Activated CD8-positive, alpha-beta memory T cell treated with anti-CD3 and anti-CD28 coated beads, Interleukin-2, amount 10 ng/mL, durations not matched to agents 7 days and 5 days (primary cell): ENCODE measurements at regions not wholly inside any gene's neighbourhood (a gene's known extent, or its start where the extent isn't known, plus 50 kb on each side); places are given as distances from the start of the nearest gene placed in this dataset.
"Not testable (repeated sequence)": the region's sequence is repeated elsewhere in the genome, so short reads cannot be mapped to it uniquely, and the experiment has no call there.

ENCODE experiments used
- ATAC-seq: fragments of 150-1000 bp; cut with Tn5 transposase; one replicate; pipeline ENCODE4 v1.10.0; 2021; ENCODE audit warnings: moderate library complexity
- CTCF ChIA-PET: fragments of 350-600 bp; sonication (Branson Sonifier 250); formaldehyde crosslinking; loops from one replicate; lab custom pipeline; 2021; ENCODE audit warnings: antibody characterized with exemption; lab: Charles Lee
- DNase-seq: peaks from one replicate; pipeline ENCODE4 v3.0.0-alpha.2; 2020
- H3K27ac Mint-ChIP-seq: one replicate; pipeline ENCODE4 v1.8.0; 2021; ENCODE audit warnings: mild to moderate bottlenecking, mixed read lengths
- H3K27me3 Mint-ChIP-seq: one replicate; pipeline ENCODE4 v1.8.0; 2021; ENCODE audit warnings: mixed read lengths
- H3K36me3 Mint-ChIP-seq: one replicate; pipeline ENCODE4 v1.8.0; 2021; ENCODE audit warnings: mild to moderate bottlenecking, mixed read lengths
- H3K4me1 Mint-ChIP-seq: one replicate; pipeline ENCODE4 v1.8.0; 2021; ENCODE audit warnings: mixed read lengths
- H3K4me3 Mint-ChIP-seq: one replicate; pipeline ENCODE4 v1.8.0; 2021; ENCODE audit warnings: mild to moderate bottlenecking, moderate library complexity, mixed read lengths
- H3K9me3 Mint-ChIP-seq: one replicate; pipeline ENCODE4 v1.8.0; 2022; ENCODE audit warnings: low read depth, mixed read lengths

- Mint-ChIP-seq H3K27ac (no peak overlapping the region), H3K4me1 (no peaks in the 10 kb centered on the region), H3K27me3 (peaks cover 5% of the 10 kb centered on the region), H3K36me3 (no peaks in the 10 kb centered on the region), H3K4me3 (no peak overlapping the region), H3K9me3 (no peaks in the 10 kb centered on the region)
- ATAC-seq: no peak
- no peak for DNase-seq
- CTCF ChIA-PET: no interaction called here
Observed at GRCh38 chr6:82611751-82612150, 248.1 kb downstream of the TPBG start.

- Mint-ChIP-seq H3K9me3 (no peaks in the 10 kb centered on the region), H3K4me1 (no peaks in the 10 kb centered on the region), H3K27me3 (peaks cover 5% of the 10 kb centered on the region), H3K27ac (no peak overlapping the region), H3K4me3 (no peak overlapping the region), H3K36me3 (no peaks in the 10 kb centered on the region)
- DNase-seq: no peak
- CTCF ChIA-PET: no interaction called here
- no peak for ATAC-seq
Observed at GRCh38 chr6:82612475-82613039, 248.9 kb downstream of the TPBG start.

GRCh38 chr6:82614518-82614917 is 250.9 kb downstream of the TPBG start:
- H3K9me3 Mint-ChIP-seq: no peaks in the 10 kb centered on the region
- H3K4me3 Mint-ChIP-seq: no peak overlapping the region
- H3K36me3 Mint-ChIP-seq: no peaks in the 10 kb centered on the region
- H3K27ac Mint-ChIP-seq: no peak overlapping the region
- no peak for ATAC-seq
- no peak for DNase-seq
- peaks cover 3% of the 10 kb centered on the region for H3K27me3 Mint-ChIP-seq
- CTCF ChIA-PET: no interaction called here
- H3K4me1 Mint-ChIP-seq: no peaks in the 10 kb centered on the region

GRCh38 chr6:82616386-82617028 is 252.9 kb downstream of the TPBG start:
- ATAC-seq: no peak
- CTCF ChIA-PET: no interaction called here
- no peak overlapping the region for H3K27ac Mint-ChIP-seq
- H3K4me3 Mint-ChIP-seq: no peak overlapping the region
- H3K27me3 Mint-ChIP-seq: peaks cover 3% of the 10 kb centered on the region
- H3K9me3 Mint-ChIP-seq: peaks cover 2% of the 10 kb centered on the region
- H3K36me3 Mint-ChIP-seq: no peaks in the 10 kb centered on the region
- DNase-seq: no peak
- H3K4me1 Mint-ChIP-seq: no peaks in the 10 kb centered on the region

- no peaks in the 10 kb centered on the region for H3K36me3 Mint-ChIP-seq
- DNase-seq (no peak), ATAC-seq (no peak)
- no peak overlapping the region for H3K27ac Mint-ChIP-seq
- H3K4me3 Mint-ChIP-seq: no peak overlapping the region
- peaks cover 2% of the 10 kb centered on the region for H3K9me3 Mint-ChIP-seq
- CTCF ChIA-PET: no interaction called here
- peaks cover 3% of the 10 kb centered on the region for H3K27me3 Mint-ChIP-seq
- no peaks in the 10 kb centered on the region for H3K4me1 Mint-ChIP-seq
Observed at GRCh38 chr6:82617648-82618047, 254.0 kb downstream of the TPBG start.

- Mint-ChIP-seq H3K9me3 (peaks cover 2% of the 10 kb centered on the region), H3K27me3 (peaks cover under 1% of the 10 kb centered on the region), H3K4me1 (no peaks in the 10 kb centered on the region), H3K36me3 (no peaks in the 10 kb centered on the region), H3K4me3 (no peak overlapping the region), H3K27ac (no peak overlapping the region)
- ATAC-seq (no peak), DNase-seq (no peak)
- CTCF ChIA-PET: no interaction called here
Observed at GRCh38 chr6:82619573-82619972, 256.0 kb downstream of the TPBG start.

GRCh38 chr6:82622461-82622860 is 258.8 kb downstream of the TPBG start:
- CTCF ChIA-PET: no interaction called here
- H3K27ac Mint-ChIP-seq: no peak overlapping the region
- H3K27me3 Mint-ChIP-seq: no peaks in the 10 kb centered on the region
- no peaks in the 10 kb centered on the region for H3K4me1 Mint-ChIP-seq
- H3K9me3 Mint-ChIP-seq: peaks cover 2% of the 10 kb centered on the region
- ATAC-seq: no peak
- no peak overlapping the region for H3K4me3 Mint-ChIP-seq
- DNase-seq: no peak
- H3K36me3 Mint-ChIP-seq: no peaks in the 10 kb centered on the region

GRCh38 chr6:82624251-82624650 is 260.6 kb downstream of the TPBG start:
- no peaks in the 10 kb centered on the region for H3K36me3 Mint-ChIP-seq
- CTCF ChIA-PET: no interaction called here
- no peak overlapping the region for H3K4me3 Mint-ChIP-seq
- H3K27me3 Mint-ChIP-seq: no peaks in the 10 kb centered on the region
- no peaks in the 10 kb centered on the region for H3K4me1 Mint-ChIP-seq
- no peak for DNase-seq
- ATAC-seq: no peak
- H3K9me3 Mint-ChIP-seq: peaks cover 2% of the 10 kb centered on the region
- no peak overlapping the region for H3K27ac Mint-ChIP-seq

GRCh38 chr6:82626946-82627345 is 263.3 kb downstream of the TPBG start:
- H3K36me3 Mint-ChIP-seq, H3K4me1 Mint-ChIP-seq, ATAC-seq, H3K9me3 Mint-ChIP-seq, DNase-seq, H3K27me3 Mint-ChIP-seq, CTCF ChIA-PET, H3K4me3 Mint-ChIP-seq, H3K27ac Mint-ChIP-seq: not testable (repeated sequence)

- Mint-ChIP-seq H3K4me1 (no peaks in the 10 kb centered on the region), H3K27ac (no peak overlapping the region), H3K27me3 (no peaks in the 10 kb centered on the region), H3K36me3 (no peaks in the 10 kb centered on the region), H3K9me3 (no peaks in the 10 kb centered on the region), H3K4me3 (no peak overlapping the region)
- DNase-seq (no peak), ATAC-seq (no peak)
- CTCF ChIA-PET: no interaction called here
Observed at GRCh38 chr6:82629921-82630320, 266.3 kb downstream of the TPBG start.

- no peak overlapping the region for H3K4me3 Mint-ChIP-seq
- no peak for ATAC-seq
Observed at GRCh38 chr6:82641677-82642076, 278.1 kb downstream of the TPBG start.

GRCh38 chr6:82645536-82646230 is 282.1 kb downstream of the TPBG start:
- DNase-seq (no peak), ATAC-seq (no peak)
- Mint-ChIP-seq H3K4me3 (no peak overlapping the region), H3K4me1 (no peaks in the 10 kb centered on the region), H3K36me3 (no peaks in the 10 kb centered on the region), H3K27ac (no peak overlapping the region), H3K9me3 (no peaks in the 10 kb centered on the region), H3K27me3 (no peaks in the 10 kb centered on the region)
- CTCF ChIA-PET: no interaction called here

More at GRCh38 chr6:82641677-82642076, 278.1 kb downstream of the TPBG start:
- H3K36me3 Mint-ChIP-seq: no peaks in the 10 kb centered on the region
- H3K27me3 Mint-ChIP-seq: no peaks in the 10 kb centered on the region
- CTCF ChIA-PET: no interaction called here
- H3K4me1 Mint-ChIP-seq: no peaks in the 10 kb centered on the region
- no peaks in the 10 kb centered on the region for H3K9me3 Mint-ChIP-seq
- no peak for DNase-seq
- H3K27ac Mint-ChIP-seq: no peak overlapping the region

- H3K9me3 Mint-ChIP-seq: no peaks in the 10 kb centered on the region
- no peak for ATAC-seq
- H3K27me3 Mint-ChIP-seq: no peaks in the 10 kb centered on the region
- H3K4me3 Mint-ChIP-seq: no peak overlapping the region
- no peaks in the 10 kb centered on the region for H3K4me1 Mint-ChIP-seq
- no peak for DNase-seq
- H3K36me3 Mint-ChIP-seq: no peaks in the 10 kb centered on the region
- H3K27ac Mint-ChIP-seq: no peak overlapping the region
- CTCF ChIA-PET: no interaction called here
Observed at GRCh38 chr6:82646231-82646615, 282.6 kb downstream of the TPBG start.

GRCh38 chr6:82651845-82652335 is 288.3 kb downstream of the TPBG start:
- Mint-ChIP-seq H3K9me3 (no peaks in the 10 kb centered on the region), H3K4me1 (no peaks in the 10 kb centered on the region), H3K27ac (no peak overlapping the region), H3K36me3 (no peaks in the 10 kb centered on the region), H3K27me3 (no peaks in the 10 kb centered on the region), H3K4me3 (no peak overlapping the region)
- CTCF ChIA-PET: no interaction called here
- DNase-seq (no peak), ATAC-seq (no peak)
